Pancreas (tissue), 10 donors: ENCODE measurements at regions not wholly inside any gene's neighbourhood (a gene's known extent, or its start where the extent isn't known, plus 50 kb on each side); places are given as distances from the start of the nearest gene placed in this dataset.

Experiments
- ATAC-seq, 4 donors: fragments of 200-7000 bp; cut with Tn5 transposase; one replicate each; pipeline versions ENCODE4 v1.8.0 to v1.9.1; 2020; ENCODE audit warnings: mild to moderate bottlenecking in 4 of 4, moderate library complexity in 4 of 4
- DNase-seq, 6 donors: peaks; one replicate each; pipeline ENCODE4 v3.0.0-alpha.2; 2020
- FAIRE-seq: peaks from 2 replicates; lab custom pipeline; 2012; peaks lifted over from hg19 to GRCh38; lab: Jason Lieb, UNC
- H3K27ac ChIP-seq, 4 donors: fragments of 200-600 bp; sonication (generic); 1 replicate in 3 of 4; 2 replicates in 1 of 4; pipeline versions ENCODE4 v1.5.0 to v1.8.0; 2020
- H3K27me3 ChIP-seq, 4 donors: fragments of 200-600 bp; one replicate each; pipeline ENCODE4 v1.8.0; 2021
- H3K36me3 ChIP-seq, 3 donors: fragments of 200-600 bp; sonication (generic) in 1 of 3; one replicate each; pipeline versions ENCODE4 v1.5.0 to v1.8.0; 2020 to 2021
- H3K4me1 ChIP-seq, 3 donors: fragments of 200-600 bp; one replicate each; pipeline ENCODE4 v1.8.0; 2021
- H3K4me3 ChIP-seq, 4 donors: fragments of 200-600 bp; sonication (generic) in 2 of 4; one replicate each; pipeline versions ENCODE4 v1.5.0 to v1.8.0; 2020 to 2021
- H3K9me3 ChIP-seq, 4 donors: fragments of 200-600 bp; one replicate each; pipeline ENCODE4 v1.8.0; 2021
- WGBS, 2 donors: extraction: QIAGEN DNeasy Blood & Tissue Kit; methylation state at CpG; one replicate each; pipeline ENCODE4 v1.1.7; 2013; 5-methylcytosine and 5-hydroxymethylcytosine counted together
- intact Hi-C, 3 donors: fragments of 100-400 bp; cut with DNase I; formaldehyde crosslinking; loops; one replicate each; pipeline versions ENCODE4 v1.11.1 to v1.14.2; 2022
- TF ChIP-seq, protein P1 (sequence below), 4 donors: fragments of 200-600 bp; sonication (generic) in 3 of 4; IDR thresholded peaks; one replicate each; pipeline versions ENCODE4 v1.5.0 to v1.8.0; 2021; ENCODE audit warnings: antibody characterized with exemption in 4 of 4
- donor health status: healthy with polysubstance abuse.
- donor health status: DM: no; HTN: no; CAD: no; lungs with moderate emphysema.
- donor health status: DM: no; HTN: no; CAD: no.
- donor health status: control.
- donor health status: control.
- donor health status: Bipolar disorder and iron deficiency.
- donor health status: DM: yes; HTN: yes; CAD: no.
- donor health status: DM: no; HTN: no; CAD: no.
- donor health status: DM: no; HTN: no; CAD: no.
- donor health status: DM: yes; HTN: yes; CAD: no.

GRCh38 chr11:92128026-92128425, 96.6 kb upstream of the FAT3 start:
- H3K27ac ChIP-seq = no peak overlapping the region
- WGBS, 2 donors = 72 to 76% methylated on average over 2 of the region's 2 CpGs
- no peak for DNase-seq
- TF ChIP-seq, protein P1, sequence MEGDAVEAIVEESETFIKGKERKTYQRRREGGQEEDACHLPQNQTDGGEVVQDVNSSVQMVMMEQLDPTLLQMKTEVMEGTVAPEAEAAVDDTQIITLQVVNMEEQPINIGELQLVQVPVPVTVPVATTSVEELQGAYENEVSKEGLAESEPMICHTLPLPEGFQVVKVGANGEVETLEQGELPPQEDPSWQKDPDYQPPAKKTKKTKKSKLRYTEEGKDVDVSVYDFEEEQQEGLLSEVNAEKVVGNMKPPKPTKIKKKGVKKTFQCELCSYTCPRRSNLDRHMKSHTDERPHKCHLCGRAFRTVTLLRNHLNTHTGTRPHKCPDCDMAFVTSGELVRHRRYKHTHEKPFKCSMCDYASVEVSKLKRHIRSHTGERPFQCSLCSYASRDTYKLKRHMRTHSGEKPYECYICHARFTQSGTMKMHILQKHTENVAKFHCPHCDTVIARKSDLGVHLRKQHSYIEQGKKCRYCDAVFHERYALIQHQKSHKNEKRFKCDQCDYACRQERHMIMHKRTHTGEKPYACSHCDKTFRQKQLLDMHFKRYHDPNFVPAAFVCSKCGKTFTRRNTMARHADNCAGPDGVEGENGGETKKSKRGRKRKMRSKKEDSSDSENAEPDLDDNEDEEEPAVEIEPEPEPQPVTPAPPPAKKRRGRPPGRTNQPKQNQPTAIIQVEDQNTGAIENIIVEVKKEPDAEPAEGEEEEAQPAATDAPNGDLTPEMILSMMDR (IDR thresholded peaks at IDR 0.05) = no peak
- H3K4me1 ChIP-seq = no peaks in the 10 kb centered on the region
- no peaks in the 10 kb centered on the region for H3K9me3 ChIP-seq
- no peak overlapping the region for H3K4me3 ChIP-seq
- ATAC-seq = no peak
- intact Hi-C loops = no loop called here
- no peaks in the 10 kb centered on the region for H3K36me3 ChIP-seq
- no peaks in the 10 kb centered on the region for H3K27me3 ChIP-seq
- no peak for FAIRE-seq

DNA sequence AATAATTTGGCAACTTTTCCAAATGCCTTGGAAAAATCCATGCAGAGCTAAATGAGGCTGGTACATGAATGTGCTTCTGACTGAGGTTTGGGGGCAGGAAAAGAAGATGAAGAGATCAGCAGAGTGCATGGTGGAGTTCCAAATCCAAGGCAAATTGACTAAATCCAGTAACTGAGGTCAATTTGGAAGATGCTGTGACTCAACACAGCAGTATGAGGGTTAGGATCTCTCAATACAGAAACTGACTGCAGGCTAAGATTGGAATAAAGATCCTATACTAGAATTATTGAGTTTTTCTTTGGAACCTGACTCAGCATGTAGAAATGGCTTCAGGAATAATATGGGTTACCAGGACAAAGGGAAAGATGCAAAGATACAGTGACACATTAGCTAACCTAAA, 99.3 kb upstream of the FAT3 start:
- H3K4me3 ChIP-seq = no peak overlapping the region
- TF ChIP-seq, protein P1 (IDR thresholded peaks at IDR 0.05) = no peak
- H3K4me1 ChIP-seq = no peaks in the 10 kb centered on the region
- FAIRE-seq (no peak), DNase-seq (no peak), ATAC-seq (no peak)
- no peaks in the 10 kb centered on the region for H3K27me3 ChIP-seq
- no peak overlapping the region for H3K27ac ChIP-seq
- intact Hi-C loops = no loop called here
- no peaks in the 10 kb centered on the region for H3K36me3 ChIP-seq
- no peaks in the 10 kb centered on the region for H3K9me3 ChIP-seq

- no peak for FAIRE-seq
Measured at GRCh38 chr11:92123540-92123939, 101.1 kb upstream of the FAT3 start.

DNA sequence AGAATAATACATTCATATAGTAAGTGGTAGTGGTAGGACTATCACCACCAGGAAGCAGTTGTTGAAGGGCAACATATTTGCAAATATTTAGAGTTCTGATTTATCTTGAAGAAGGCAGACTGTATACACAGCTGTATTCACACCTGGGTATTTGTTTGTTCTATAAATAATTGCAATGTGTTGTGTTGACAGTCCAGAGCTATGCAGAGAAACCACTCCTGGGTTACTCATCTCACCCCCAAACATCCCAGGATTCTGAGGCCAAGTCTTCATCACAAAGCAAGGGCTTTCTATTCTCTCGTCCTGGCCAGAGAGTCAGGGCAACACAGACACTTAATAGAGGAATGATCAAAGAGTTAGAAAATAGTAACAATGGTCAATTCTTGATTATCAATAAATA, 102.1 kb upstream of the FAT3 start:
- no peak overlapping the region for H3K4me3 ChIP-seq
- no peaks in the 10 kb centered on the region for H3K36me3 ChIP-seq
- H3K9me3 ChIP-seq = no peaks in the 10 kb centered on the region
- no peaks in the 10 kb centered on the region for H3K27me3 ChIP-seq
- FAIRE-seq (no peak), DNase-seq (no peak), ATAC-seq (no peak)
- 36 to 39% methylated on average over 1 of the region's 1 CpG for WGBS, 2 donors
- H3K4me1 ChIP-seq = no peaks in the 10 kb centered on the region
- TF ChIP-seq, protein P1 (IDR thresholded peaks at IDR 0.05) = no peak
- no peak overlapping the region for H3K27ac ChIP-seq
- intact Hi-C loops = no loop called here

More at GRCh38 chr11:92123540-92123939, 101.1 kb upstream of the FAT3 start:
- WGBS, 2 donors = 32 to 37% methylated on average over 1 of the region's 1 CpG
- intact Hi-C loops = no loop called here
- Histone ChIP-seq H3K9me3 (no peaks in the 10 kb centered on the region), H3K4me3 (no peak overlapping the region), H3K27ac (no peak overlapping the region), H3K27me3 (no peaks in the 10 kb centered on the region), H3K36me3 (no peaks in the 10 kb centered on the region), H3K4me1 (no peaks in the 10 kb centered on the region)
- DNase-seq (no peak), ATAC-seq (no peak)
- TF ChIP-seq, protein P1 (IDR thresholded peaks at IDR 0.05) = no peak

DNA sequence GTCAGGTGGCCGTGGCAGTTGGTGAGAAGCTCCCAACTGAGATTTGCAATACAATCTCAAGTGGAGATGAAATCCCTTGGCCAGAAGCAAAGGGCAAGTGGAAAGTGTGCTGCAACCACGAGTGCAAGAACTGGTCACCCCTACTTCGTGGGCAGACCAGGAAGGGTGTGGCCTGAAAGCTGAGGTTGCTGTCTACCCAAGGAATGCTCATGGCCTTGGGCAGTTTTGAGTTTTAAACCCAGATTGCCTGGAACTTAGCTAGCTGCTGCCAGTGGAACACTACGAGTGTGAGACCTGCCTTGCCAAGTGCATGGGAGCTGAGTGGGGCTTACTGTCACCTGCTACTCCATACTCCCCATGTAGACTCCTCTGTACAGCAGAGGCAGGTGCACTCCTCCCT, 113.3 kb upstream of the FAT3 start:
- no peak for FAIRE-seq
- Histone ChIP-seq H3K9me3 (peaks cover 0 to 6% (median 0%) of the 10 kb centered on the region in 4 donors), H3K27me3 (no peaks in the 10 kb centered on the region), H3K36me3 (no peaks in the 10 kb centered on the region), H3K4me1 (no peaks in the 10 kb centered on the region), H3K27ac (no peak overlapping the region), H3K4me3 (no peak overlapping the region)
- 59% methylated on average over 4 of the region's 4 CpGs for WGBS, 2 donors
- no peak for ATAC-seq
- DNase-seq = no peak
- TF ChIP-seq, protein P1 (IDR thresholded peaks at IDR 0.05) = no peak
- intact Hi-C loops = no loop called here
